IMR-90 (cell line): ENCODE measurements at regions not wholly inside any gene's neighbourhood (a gene's known extent, or its start where the extent isn't known, plus 50 kb on each side); places are given as distances from the start of the nearest gene placed in this dataset.
A peak's percentile ranks its signal among the peaks of the same experiment; 100 is the strongest.

Experiments used
- ATAC-seq: fragments of 200-7000 bp; cut with Tn5 transposase; 2 replicates; pipeline ENCODE4 v1.9.1; 2020; ENCODE audit warnings: low read depth, mild to moderate bottlenecking, moderate library complexity
- BruUV-seq: library from RNA; stranded (reverse); fragments of 400-500 nt; replicated peaks from 2 replicates; lab custom pipeline; 2021; lab: Mats Ljungman, UMichigan
- CTCF ChIA-PET: fragments of 300-600 bp; formaldehyde crosslinking; extraction: SDS; loops from one replicate; lab custom pipeline; 2021; ENCODE audit warnings: antibody characterized with exemption; lab: Yijun Ruan, JAX
- POLR2A ChIA-PET: fragments of 300-600 bp; sonication (Branson Sonifier 250); formaldehyde crosslinking; loops from one replicate; lab custom pipeline; 2022; ENCODE audit warnings: antibody characterized with exemption; ENCODE audit not compliant: unreplicated experiment; lab: Charles Lee
- DNase-seq: peaks from one replicate; pipeline ENCODE4 v3.0.0; 2013
- H2AFZ ChIP-seq: replicated peaks from 2 replicates; pipeline ENCODE3; 2013; ENCODE audit warnings: low read length, mild to moderate bottlenecking; ENCODE audit not compliant: poor library complexity
- H2AK5ac ChIP-seq: 2 replicates; pipeline ENCODE4 v1.6.1; 2013; ENCODE audit warnings: low read depth, low read length, inconsistent platforms
- H2AK9ac ChIP-seq: replicated peaks from 2 replicates; pipeline ENCODE3; 2013; ENCODE audit warnings: mild to moderate bottlenecking, low read depth, low read length, moderate library complexity; ENCODE audit not compliant: poor library complexity
- H2BK120ac ChIP-seq: 2 replicates; pipeline ENCODE4 v1.6.1; 2013; ENCODE audit warnings: low read depth, low read length, inconsistent platforms
- H2BK15ac ChIP-seq: 3 replicates; pipeline ENCODE4 v1.6.1; 2013; ENCODE audit warnings: low read depth, low read length, inconsistent platforms
- H2BK20ac ChIP-seq: 2 replicates; pipeline ENCODE4 v1.6.1; 2013; ENCODE audit warnings: low read depth, mild to moderate bottlenecking, inconsistent platforms, low read length, moderate library complexity
- H2BK5ac ChIP-seq: 2 replicates; pipeline ENCODE4 v1.6.1; 2013; ENCODE audit warnings: mild to moderate bottlenecking, low read depth, low read length, inconsistent platforms; ENCODE audit not compliant: poor library complexity, severe bottlenecking
- H3K14ac ChIP-seq: replicated peaks from 2 replicates; pipeline ENCODE4 v1.6.1; 2013; ENCODE audit warnings: low read depth, low read length, inconsistent platforms
- H3K18ac ChIP-seq: 2 replicates; pipeline ENCODE4 v1.6.1; 2013; ENCODE audit warnings: low read depth, low read length, control low read depth
- H3K23ac ChIP-seq: 2 replicates; pipeline ENCODE4 v1.6.1; 2013; ENCODE audit warnings: low read depth, low read length, inconsistent platforms
- H3K27ac ChIP-seq: 2 replicates; pipeline ENCODE4 v1.5.1; 2013; ENCODE audit warnings: mild to moderate bottlenecking, control low read depth, low read length; ENCODE audit not compliant: insufficient read depth
- H3K27me3 ChIP-seq: 2 replicates; pipeline ENCODE4 v1.6.1; 2013; ENCODE audit warnings: low read length; ENCODE audit not compliant: control insufficient read depth, insufficient read depth
- H3K36me3 ChIP-seq: 2 replicates; pipeline ENCODE4 v1.6.1; 2013; ENCODE audit warnings: low read length, mixed read lengths; ENCODE audit not compliant: control insufficient read depth, insufficient read depth
- H3K4ac ChIP-seq: 2 replicates; pipeline ENCODE4 v1.6.1; 2013; ENCODE audit warnings: low read depth, low read length, inconsistent platforms
- H3K4me1 ChIP-seq: 2 replicates; pipeline ENCODE4 v1.6.1; 2013; ENCODE audit warnings: low read length, mixed read lengths; ENCODE audit not compliant: control insufficient read depth, insufficient read depth
- H3K4me2 ChIP-seq: 2 replicates; pipeline ENCODE4 v1.6.1; 2013; ENCODE audit warnings: low read depth, mild to moderate bottlenecking, control low read depth, low read length, moderate library complexity
- H3K4me3 ChIP-seq: 2 replicates; pipeline ENCODE4 v1.5.1; 2013; ENCODE audit warnings: low read depth, mild to moderate bottlenecking, control low read depth, low read length, moderate library complexity; ENCODE audit not compliant: insufficient read depth
- H3K56ac ChIP-seq: 2 replicates; pipeline ENCODE4 v1.6.1; 2013; ENCODE audit warnings: low read length, inconsistent platforms; ENCODE audit not compliant: insufficient read depth; ENCODE audit errors: extremely low read depth
- H3K79me1 ChIP-seq, 2 experiments: 2 replicates each; pipeline ENCODE4 v1.6.1; 2013; ENCODE audit warnings: low read length in 2 of 2, inconsistent platforms in 1 of 2, low read depth in 1 of 2
- H3K9ac ChIP-seq: 2 replicates; pipeline ENCODE4 v1.6.1; 2013; ENCODE audit warnings: low read depth, low read length, control low read depth
- H3K9me1 ChIP-seq: 2 replicates; pipeline ENCODE4 v1.6.1; 2013; ENCODE audit warnings: low read length, inconsistent platforms; ENCODE audit not compliant: insufficient read depth
- H3K9me3 ChIP-seq: 2 replicates; pipeline ENCODE4 v1.6.1; 2013; ENCODE audit warnings: low read length; ENCODE audit not compliant: control insufficient read depth, insufficient read depth
- H4K20me1 ChIP-seq: 2 replicates; pipeline ENCODE4 v1.6.1; 2013; ENCODE audit warnings: low read length, inconsistent platforms; ENCODE audit not compliant: insufficient read depth
- H4K5ac ChIP-seq: 2 replicates; pipeline ENCODE4 v1.6.1; 2013; ENCODE audit warnings: mild to moderate bottlenecking, low read depth, low read length, control low read depth
- H4K8ac ChIP-seq, 2 experiments: 2 replicates each; pipeline ENCODE4 v1.6.1; 2013; ENCODE audit warnings: low read depth in 2 of 2, low read length in 2 of 2, control low read depth in 1 of 2, inconsistent platforms in 1 of 2
- H4K91ac ChIP-seq: 2 replicates; pipeline ENCODE4 v1.6.1; 2013; ENCODE audit warnings: low read depth, low read length, inconsistent platforms; ENCODE audit not compliant: insufficient read depth
- BHLHE40 ChIP-seq: fragments of 150-350 bp; IDR thresholded peaks from 2 replicates; pipeline ENCODE4 v1.6.1; 2016; ENCODE audit warnings: mild to moderate bottlenecking, low read depth, low read length
- FOS ChIP-seq: fragments of 150-350 bp; IDR thresholded peaks from 2 replicates; pipeline ENCODE4 v1.6.1; 2016; ENCODE audit warnings: low read depth, low read length
- MAFK ChIP-seq: IDR thresholded peaks from 2 replicates; pipeline ENCODE4 v1.6.1; 2012; ENCODE audit warnings: low read depth, low read length, improper control_type of control experiment
- RCOR1 ChIP-seq: IDR thresholded peaks from 2 replicates; pipeline ENCODE4 v1.6.1; 2012; ENCODE audit warnings: mild to moderate bottlenecking, low read length, improper control_type of control experiment; ENCODE audit not compliant: insufficient replicate concordance
- SMC3 ChIP-seq: fragments of 150-350 bp; IDR thresholded peaks from 2 replicates; pipeline ENCODE4 v1.6.1; 2016; ENCODE audit warnings: low read depth, mild to moderate bottlenecking, antibody characterized with exemption, low read length, moderate library complexity
- WGBS, 2 experiments: methylation state at CpG; one replicate each; pipeline versions ENCODE4 v1.1.5 to v1.1.7; 2013; ENCODE audit warnings: missing lambda C conversion rate in 2 of 2; ENCODE audit not compliant: insufficient read length in 1 of 2; ENCODE audit errors: extremely low coverage in 2 of 2; 5-methylcytosine and 5-hydroxymethylcytosine counted together
- dilution Hi-C: fragments of 300-500 bp; cut with HindIII; formaldehyde crosslinking; loops from one replicate; pipeline ENCODE4 v1.14.3; 2018; ENCODE audit warnings: low sequenced_read_pairs; ENCODE audit not compliant: unreplicated experiment
- in situ Hi-C: fragments of 300-500 bp; cut with MboI; formaldehyde crosslinking; loops from 3 replicates; pipeline ENCODE4 v1.14.3; 2019; ENCODE audit warnings: low sequenced_read_pairs, inconsistent platforms, mixed read lengths
- intact Hi-C: fragments of 100-400 bp; cut with micrococcal nuclease; formaldehyde crosslinking; loops from 2 replicates; pipeline ENCODE4 v1.10.0; 2022

- H2BK5ac ChIP-seq, result peak overlapping the region; percentile 79
- H4K20me1 ChIP-seq, result no peaks in the 10 kb centered on the region
- CTCF ChIA-PET, result no interaction called here
- H3K9ac ChIP-seq, result no peak overlapping the region
- peak overlapping the region; percentile 8; the same call in 1 of the 2 replicates for H3K4me2 ChIP-seq
- in situ Hi-C loops (no loop called here), dilution Hi-C loops (no loop called here), intact Hi-C loops (no loop called here)
- H3K9me3 ChIP-seq, result no peaks in the 10 kb centered on the region
- peak overlapping the region; percentile 66 for H4K91ac ChIP-seq
- no peak overlapping the region for H2AK9ac ChIP-seq
- peak overlapping the region in 1 of 2 experiments; percentile 51; a peak in 2 of 4 replicates for H4K8ac ChIP-seq
- H2BK20ac ChIP-seq, result peak overlapping the region; percentile 70
- peak overlapping the region; percentile 65 for H3K4ac ChIP-seq
- peak overlapping the region; percentile 23; the same call in 1 of the 2 replicates for H3K27ac ChIP-seq
- H3K23ac ChIP-seq, result 0 out of 2 replicates have a peak overlapping the region, but pooled peaks have one; percentile 18
- 14% methylated on average over 1 of the region's 7 CpGs; no CpG with 5 or more reads in 1 of the 2 experiments for WGBS, 2 experiments
- no peaks in the 10 kb centered on the region for H3K79me1 ChIP-seq
- TF ChIP-seq SMC3 (no peak), BHLHE40 (peak; percentile 55; the same call in 1 of the 2 replicates), RCOR1 (peak; percentile 56), MAFK (peak; percentile 44), FOS (peak; percentile 66)
- peak overlapping the region; percentile 72; the same call in 1 of the 2 replicates for H2AK5ac ChIP-seq
- H3K56ac ChIP-seq, result peak overlapping the region; percentile 35; the same call in 1 of the 2 replicates
- peak overlapping the region; percentile 7; the same call in 1 of the 2 replicates for H4K5ac ChIP-seq
- DNase-seq (peak; percentile 92), ATAC-seq (peak; percentile 98)
- peak overlapping the region; percentile 70 for H2AFZ ChIP-seq
- H3K18ac ChIP-seq, result peak overlapping the region; percentile 20; the same call in 1 of the 2 replicates
- POLR2A ChIA-PET, result no interaction called here
- no peaks in the 10 kb centered on the region for H3K36me3 ChIP-seq
- H3K14ac ChIP-seq, result 0 out of 2 replicates have a peak overlapping the region, but pooled peaks have one; percentile 45
- peaks cover 9% of the 10 kb centered on the region for H3K4me1 ChIP-seq
- H3K9me1 ChIP-seq, result no peaks in the 10 kb centered on the region
- no TSS peak for BruUV-seq
- peak overlapping the region; percentile 74; the same call in 2 of the 3 replicates for H2BK15ac ChIP-seq
- no peak overlapping the region for H3K4me3 ChIP-seq
- peak overlapping the region; percentile 68 for H2BK120ac ChIP-seq
- no peaks in the 10 kb centered on the region for H3K27me3 ChIP-seq
Observed at GRCh38 chr19:28940751-28941500, 272.0 kb downstream of the UQCRFS1 start.
